ENCODE measurements at regions not wholly inside any gene's neighbourhood (a gene's known extent, or its start where the extent isn't known, plus 50 kb on each side); places are given as distances from the start of the nearest gene placed in this dataset.
"Not testable (repeated sequence)": the region's sequence is repeated elsewhere in the genome, so short reads cannot be mapped to it uniquely, and the experiment has no call there.

DNA sequence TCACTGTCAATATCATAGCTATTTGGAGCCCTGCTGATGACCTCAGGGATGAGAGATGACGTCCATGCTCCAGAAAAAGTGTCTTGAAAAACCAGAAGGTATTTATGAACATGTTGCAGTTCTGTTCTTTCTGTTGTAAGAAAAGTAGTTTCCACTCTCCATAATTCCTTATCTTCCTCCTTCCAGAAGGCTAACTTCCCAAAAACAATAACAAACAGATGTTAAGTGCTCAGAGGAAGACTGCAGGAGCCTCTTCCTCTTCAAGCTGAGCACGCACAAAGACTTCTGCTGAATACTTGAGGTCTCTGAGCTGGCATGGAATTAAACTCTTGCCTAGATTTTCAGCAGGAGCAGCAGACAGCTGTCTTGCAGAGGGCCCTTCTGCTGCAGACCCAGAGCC lies 434.5 kb upstream of the KLHL29 start:
- H3K9me3 ChIP-seq (ENCODE audit: control insufficient read depth in 3 of 3, low read length in 3 of 3), result no peaks in the 10 kb centered on the region
- no peak overlapping the region for H3K27ac ChIP-seq (ENCODE audit: low read depth, low read length)
- H3K27me3 ChIP-seq (ENCODE audit: control insufficient read depth in 3 of 3, insufficient read depth in 3 of 3, low read length in 3 of 3), result no peaks in the 10 kb centered on the region
- no peaks in the 10 kb centered on the region for H3K4me1 ChIP-seq (ENCODE audit: control insufficient read depth in 3 of 3, insufficient read depth in 3 of 3, low read length in 3 of 3)
- H3K9ac ChIP-seq (ENCODE audit: low read depth in 1 of 3, low read length in 3 of 3), result no peak overlapping the region
- H3K4me3 ChIP-seq (ENCODE audit: low read length in 3 of 3), result no peak overlapping the region
- no peaks in the 10 kb centered on the region for H3K36me3 ChIP-seq (ENCODE audit: control insufficient read depth in 3 of 3, insufficient read depth in 3 of 3, low read length in 3 of 3)

- Histone ChIP-seq H3K27me3 (ENCODE audit: control insufficient read depth in 3 of 3, insufficient read depth in 3 of 3, low read length in 3 of 3) (no peaks in the 10 kb centered on the region), H3K9ac (ENCODE audit: low read depth in 1 of 3, low read length in 3 of 3) (no peak overlapping the region), H3K36me3 (ENCODE audit: control insufficient read depth in 3 of 3, insufficient read depth in 3 of 3, low read length in 3 of 3) (no peaks in the 10 kb centered on the region), H3K4me3 (ENCODE audit: low read length in 3 of 3) (no peak overlapping the region), H3K4me1 (ENCODE audit: control insufficient read depth in 3 of 3, insufficient read depth in 3 of 3, low read length in 3 of 3) (no peaks in the 10 kb centered on the region), H3K9me3 (ENCODE audit: control insufficient read depth in 3 of 3, low read length in 3 of 3) (no peaks in the 10 kb centered on the region), H3K27ac (ENCODE audit: low read depth, low read length) (no peak overlapping the region)
These were observed 432.2 kb upstream of the KLHL29 start for GRCh38 chr2:22952656-22953225.

- Histone ChIP-seq H3K36me3 (ENCODE audit: control insufficient read depth in 3 of 3, insufficient read depth in 3 of 3, low read length in 3 of 3) (no peaks in the 10 kb centered on the region), H3K4me3 (ENCODE audit: low read length in 3 of 3) (no peak overlapping the region), H3K4me1 (ENCODE audit: control insufficient read depth in 3 of 3, insufficient read depth in 3 of 3, low read length in 3 of 3) (no peaks in the 10 kb centered on the region), H3K9me3 (ENCODE audit: control insufficient read depth in 3 of 3, low read length in 3 of 3) (no peaks in the 10 kb centered on the region), H3K27me3 (ENCODE audit: control insufficient read depth in 3 of 3, insufficient read depth in 3 of 3, low read length in 3 of 3) (no peaks in the 10 kb centered on the region), H3K27ac (ENCODE audit: low read depth, low read length) (no peak overlapping the region), H3K9ac (ENCODE audit: low read depth in 1 of 3, low read length in 3 of 3) (no peak overlapping the region)
These were observed 427.5 kb upstream of the KLHL29 start for GRCh38 chr2:22957446-22957845.

GRCh38 chr2:22958308-22958707 lies 426.7 kb upstream of the KLHL29 start:
- H3K36me3 ChIP-seq (ENCODE audit: control insufficient read depth in 3 of 3, insufficient read depth in 3 of 3, low read length in 3 of 3), result no peaks in the 10 kb centered on the region
- no peaks in the 10 kb centered on the region for H3K4me1 ChIP-seq (ENCODE audit: control insufficient read depth in 3 of 3, insufficient read depth in 3 of 3, low read length in 3 of 3)
- no peak overlapping the region for H3K4me3 ChIP-seq (ENCODE audit: low read length in 3 of 3)
- no peaks in the 10 kb centered on the region for H3K9me3 ChIP-seq (ENCODE audit: control insufficient read depth in 3 of 3, low read length in 3 of 3)
- no peak overlapping the region for H3K9ac ChIP-seq (ENCODE audit: low read depth in 1 of 3, low read length in 3 of 3)
- no peak overlapping the region for H3K27ac ChIP-seq (ENCODE audit: low read depth, low read length)
- H3K27me3 ChIP-seq (ENCODE audit: control insufficient read depth in 3 of 3, insufficient read depth in 3 of 3, low read length in 3 of 3), result no peaks in the 10 kb centered on the region

DNA sequence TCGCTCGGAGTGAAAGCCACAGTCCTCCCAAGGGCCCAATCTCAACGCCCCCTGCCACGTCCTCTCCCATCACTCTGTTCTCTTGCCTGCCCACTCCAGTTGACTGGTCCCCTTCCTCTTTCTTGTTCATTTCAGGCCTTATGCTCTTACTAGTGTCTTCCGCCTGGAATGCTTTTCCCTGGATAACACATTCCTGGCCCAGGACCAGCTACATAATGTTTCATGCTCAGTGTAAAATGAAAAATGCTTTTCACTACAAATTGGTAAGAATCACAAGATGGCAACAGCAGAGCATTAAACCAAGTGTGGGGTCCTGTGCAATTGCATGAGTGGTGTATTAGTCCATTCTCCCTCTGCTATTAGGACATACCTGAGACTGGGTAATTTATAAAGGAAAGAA lies 417.2 kb upstream of the KLHL29 start:
- H3K27ac ChIP-seq (ENCODE audit: low read depth, low read length), result no peak overlapping the region
- H3K9me3 ChIP-seq (ENCODE audit: control insufficient read depth in 3 of 3, low read length in 3 of 3), result no peaks in the 10 kb centered on the region
- no peaks in the 10 kb centered on the region for H3K4me1 ChIP-seq (ENCODE audit: control insufficient read depth in 3 of 3, insufficient read depth in 3 of 3, low read length in 3 of 3)
- no peaks in the 10 kb centered on the region for H3K27me3 ChIP-seq (ENCODE audit: control insufficient read depth in 3 of 3, insufficient read depth in 3 of 3, low read length in 3 of 3)
- no peak overlapping the region for H3K9ac ChIP-seq (ENCODE audit: low read depth in 1 of 3, low read length in 3 of 3)
- no peaks in the 10 kb centered on the region for H3K36me3 ChIP-seq (ENCODE audit: control insufficient read depth in 3 of 3, insufficient read depth in 3 of 3, low read length in 3 of 3)
- H3K4me3 ChIP-seq (ENCODE audit: low read length in 3 of 3), result no peak overlapping the region

- no peaks in the 10 kb centered on the region for H3K4me1 ChIP-seq (ENCODE audit: control insufficient read depth in 3 of 3, insufficient read depth in 3 of 3, low read length in 3 of 3)
- no peaks in the 10 kb centered on the region for H3K36me3 ChIP-seq (ENCODE audit: control insufficient read depth in 3 of 3, insufficient read depth in 3 of 3, low read length in 3 of 3)
- H3K9ac ChIP-seq (ENCODE audit: low read depth in 1 of 3, low read length in 3 of 3), result no peak overlapping the region
- H3K4me3 ChIP-seq (ENCODE audit: low read length in 3 of 3), result no peak overlapping the region
- no peaks in the 10 kb centered on the region for H3K27me3 ChIP-seq (ENCODE audit: control insufficient read depth in 3 of 3, insufficient read depth in 3 of 3, low read length in 3 of 3)
- H3K9me3 ChIP-seq (ENCODE audit: control insufficient read depth in 3 of 3, low read length in 3 of 3), result no peaks in the 10 kb centered on the region
- no peak overlapping the region for H3K27ac ChIP-seq (ENCODE audit: low read depth, low read length)
These were observed 414.5 kb upstream of the KLHL29 start for GRCh38 chr2:22970284-22970975.

- no peak overlapping the region for H3K9ac ChIP-seq (ENCODE audit: low read depth in 1 of 3, low read length in 3 of 3)
- no peaks in the 10 kb centered on the region for H3K9me3 ChIP-seq (ENCODE audit: control insufficient read depth in 3 of 3, low read length in 3 of 3)
- no peaks in the 10 kb centered on the region for H3K36me3 ChIP-seq (ENCODE audit: control insufficient read depth in 3 of 3, insufficient read depth in 3 of 3, low read length in 3 of 3)
- H3K4me1 ChIP-seq (ENCODE audit: control insufficient read depth in 3 of 3, insufficient read depth in 3 of 3, low read length in 3 of 3), result no peaks in the 10 kb centered on the region
- no peaks in the 10 kb centered on the region for H3K27me3 ChIP-seq (ENCODE audit: control insufficient read depth in 3 of 3, insufficient read depth in 3 of 3, low read length in 3 of 3)
- no peak overlapping the region for H3K27ac ChIP-seq (ENCODE audit: low read depth, low read length)
- H3K4me3 ChIP-seq (ENCODE audit: low read length in 3 of 3), result no peak overlapping the region
These were observed 414.0 kb upstream of the KLHL29 start for GRCh38 chr2:22970991-22971390.

GRCh38 chr2:22981785-22982184 lies 403.2 kb upstream of the KLHL29 start:
- no peaks in the 10 kb centered on the region for H3K36me3 ChIP-seq (ENCODE audit: control insufficient read depth in 3 of 3, insufficient read depth in 3 of 3, low read length in 3 of 3)
- H3K9ac ChIP-seq (ENCODE audit: low read depth in 1 of 3, low read length in 3 of 3), result no peak overlapping the region
- H3K9me3 ChIP-seq (ENCODE audit: control insufficient read depth in 3 of 3, low read length in 3 of 3), result no peaks in the 10 kb centered on the region
- H3K4me3 ChIP-seq (ENCODE audit: low read length in 3 of 3), result no peak overlapping the region
- H3K27ac ChIP-seq (ENCODE audit: low read depth, low read length), result no peak overlapping the region
- H3K4me1 ChIP-seq (ENCODE audit: control insufficient read depth in 3 of 3, insufficient read depth in 3 of 3, low read length in 3 of 3), result no peaks in the 10 kb centered on the region
- no peaks in the 10 kb centered on the region for H3K27me3 ChIP-seq (ENCODE audit: control insufficient read depth in 3 of 3, insufficient read depth in 3 of 3, low read length in 3 of 3)

GRCh38 chr2:22984152-22984551 lies 400.8 kb upstream of the KLHL29 start:
- not testable (repeated sequence) for H3K27me3 ChIP-seq (ENCODE audit: control insufficient read depth in 3 of 3, insufficient read depth in 3 of 3, low read length in 3 of 3); H3K27ac ChIP-seq (ENCODE audit: low read depth, low read length); H3K4me1 ChIP-seq (ENCODE audit: control insufficient read depth in 3 of 3, insufficient read depth in 3 of 3, low read length in 3 of 3); H3K4me3 ChIP-seq (ENCODE audit: low read length in 3 of 3); H3K36me3 ChIP-seq (ENCODE audit: control insufficient read depth in 3 of 3, insufficient read depth in 3 of 3, low read length in 3 of 3); H3K9ac ChIP-seq (ENCODE audit: low read depth in 1 of 3, low read length in 3 of 3); H3K9me3 ChIP-seq (ENCODE audit: control insufficient read depth in 3 of 3, low read length in 3 of 3)

GRCh38 chr2:22990246-22990645 lies 394.7 kb upstream of the KLHL29 start:
- H3K27ac ChIP-seq (ENCODE audit: low read depth, low read length), result no peak overlapping the region
- no peaks in the 10 kb centered on the region for H3K4me1 ChIP-seq (ENCODE audit: control insufficient read depth in 3 of 3, insufficient read depth in 3 of 3, low read length in 3 of 3)
- no peaks in the 10 kb centered on the region for H3K9me3 ChIP-seq (ENCODE audit: control insufficient read depth in 3 of 3, low read length in 3 of 3)
- H3K36me3 ChIP-seq (ENCODE audit: control insufficient read depth in 3 of 3, insufficient read depth in 3 of 3, low read length in 3 of 3), result no peaks in the 10 kb centered on the region
- H3K4me3 ChIP-seq (ENCODE audit: low read length in 3 of 3), result no peak overlapping the region
- H3K9ac ChIP-seq (ENCODE audit: low read depth in 1 of 3, low read length in 3 of 3), result no peak overlapping the region
- peaks cover 0 to 3% (median 0%) of the 10 kb centered on the region in 3 donors for H3K27me3 ChIP-seq (ENCODE audit: control insufficient read depth in 3 of 3, insufficient read depth in 3 of 3, low read length in 3 of 3)
